ENCODE measurements at regions not wholly inside any gene's neighbourhood (a gene's known extent, or its start where the extent isn't known, plus 50 kb on each side); places are given as distances from the start of the nearest gene placed in this dataset.
"Not testable (repeated sequence)": the region's sequence is repeated elsewhere in the genome, so short reads cannot be mapped to it uniquely, and the experiment has no call there.

GRCh38 chr3:152774230-152774629 lies 60.7 kb upstream of the P2RY1 start:
- TF ChIP-seq ISL1 (CRISPR knock-in tag; IDR thresholded peaks at IDR 0.05); BACH2 (CRISPR knock-in tag; IDR thresholded peaks at IDR 0.05; ENCODE audit: borderline replicate concordance); ZFP3 (CRISPR knock-in tag; IDR thresholded peaks at IDR 0.05); TOX (CRISPR knock-in tag; IDR thresholded peaks at IDR 0.05; ENCODE audit: borderline replicate concordance); CREB5 (CRISPR knock-in tag; IDR thresholded peaks at IDR 0.05; ENCODE audit: low read depth); OSR1 (CRISPR knock-in tag; IDR thresholded peaks at IDR 0.05); ZNF70 (CRISPR knock-in tag; IDR thresholded peaks at IDR 0.05); TCF4 (CRISPR knock-in tag; IDR thresholded peaks at IDR 0.05; ENCODE audit: borderline replicate concordance); RARB (CRISPR knock-in tag; IDR thresholded peaks at IDR 0.05): not testable (repeated sequence)
- TF ChIP-seq, protein P1, sequence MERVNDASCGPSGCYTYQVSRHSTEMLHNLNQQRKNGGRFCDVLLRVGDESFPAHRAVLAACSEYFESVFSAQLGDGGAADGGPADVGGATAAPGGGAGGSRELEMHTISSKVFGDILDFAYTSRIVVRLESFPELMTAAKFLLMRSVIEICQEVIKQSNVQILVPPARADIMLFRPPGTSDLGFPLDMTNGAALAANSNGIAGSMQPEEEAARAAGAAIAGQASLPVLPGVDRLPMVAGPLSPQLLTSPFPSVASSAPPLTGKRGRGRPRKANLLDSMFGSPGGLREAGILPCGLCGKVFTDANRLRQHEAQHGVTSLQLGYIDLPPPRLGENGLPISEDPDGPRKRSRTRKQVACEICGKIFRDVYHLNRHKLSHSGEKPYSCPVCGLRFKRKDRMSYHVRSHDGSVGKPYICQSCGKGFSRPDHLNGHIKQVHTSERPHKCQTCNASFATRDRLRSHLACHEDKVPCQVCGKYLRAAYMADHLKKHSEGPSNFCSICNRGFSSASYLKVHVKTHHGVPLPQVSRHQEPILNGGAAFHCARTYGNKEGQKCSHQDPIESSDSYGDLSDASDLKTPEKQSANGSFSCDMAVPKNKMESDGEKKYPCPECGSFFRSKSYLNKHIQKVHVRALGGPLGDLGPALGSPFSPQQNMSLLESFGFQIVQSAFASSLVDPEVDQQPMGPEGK (CRISPR knock-in tag; IDR thresholded peaks at IDR 0.05; ENCODE audit: borderline replicate concordance) = not testable (repeated sequence)
- TF ChIP-seq, protein P2, sequence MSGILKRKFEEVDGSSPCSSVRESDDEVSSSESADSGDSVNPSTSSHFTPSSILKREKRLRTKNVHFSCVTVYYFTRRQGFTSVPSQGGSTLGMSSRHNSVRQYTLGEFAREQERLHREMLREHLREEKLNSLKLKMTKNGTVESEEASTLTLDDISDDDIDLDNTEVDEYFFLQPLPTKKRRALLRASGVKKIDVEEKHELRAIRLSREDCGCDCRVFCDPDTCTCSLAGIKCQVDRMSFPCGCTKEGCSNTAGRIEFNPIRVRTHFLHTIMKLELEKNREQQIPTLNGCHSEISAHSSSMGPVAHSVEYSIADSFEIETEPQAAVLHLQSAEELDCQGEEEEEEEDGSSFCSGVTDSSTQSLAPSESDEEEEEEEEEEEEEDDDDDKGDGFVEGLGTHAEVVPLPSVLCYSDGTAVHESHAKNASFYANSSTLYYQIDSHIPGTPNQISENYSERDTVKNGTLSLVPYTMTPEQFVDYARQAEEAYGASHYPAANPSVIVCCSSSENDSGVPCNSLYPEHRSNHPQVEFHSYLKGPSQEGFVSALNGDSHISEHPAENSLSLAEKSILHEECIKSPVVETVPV (CRISPR knock-in tag; IDR thresholded peaks at IDR 0.05) = not testable (repeated sequence)

Data from SK-N-SH treated with all-trans-retinoic acid at 6 μM for 48 hours (cell line).